HEK293T (cell line): ENCODE measurements at regions not wholly inside any gene's neighbourhood (a gene's known extent, or its start where the extent isn't known, plus 50 kb on each side); places are given as distances from the start of the nearest gene placed in this dataset.

ENCODE experiments used
- ARNT ChIP-seq: fragments of 450-650 bp; IDR thresholded peaks from 2 replicates; pipeline ENCODE4 v1.6.1; 2017; ENCODE audit warnings: mild to moderate bottlenecking
- BHLHE40 ChIP-seq: fragments of 450-650 bp; IDR thresholded peaks from 2 replicates; pipeline ENCODE4 v1.6.1; 2016; ENCODE audit warnings: mild to moderate bottlenecking, moderate library complexity, borderline replicate concordance
- CTBP1 ChIP-seq: fragments of 450-650 bp; IDR thresholded peaks from 2 replicates; pipeline ENCODE4 v1.6.1; 2016; ENCODE audit warnings: borderline replicate concordance
- FOXA1 ChIP-seq: fragments of 450-650 bp; IDR thresholded peaks from 2 replicates; pipeline ENCODE4 v1.6.1; 2016; ENCODE audit warnings: mild to moderate bottlenecking
- HDGF ChIP-seq: fragments of 450-650 bp; IDR thresholded peaks from 2 replicates; pipeline ENCODE4 v1.6.1; 2017; ENCODE audit warnings: antibody characterized with exemption, borderline replicate concordance
- L3MBTL2 ChIP-seq: fragments of 450-650 bp; conservative IDR thresholded peaks from 2 replicates; pipeline ENCODE4 v1.6.1; 2016; ENCODE audit warnings: mild to moderate bottlenecking
- NFRKB ChIP-seq: fragments of 450-650 bp; IDR thresholded peaks from 2 replicates; pipeline ENCODE4 v1.6.1; 2016; ENCODE audit warnings: mild to moderate bottlenecking, moderate library complexity
- SP1 ChIP-seq: fragments of 450-650 bp; IDR thresholded peaks from 2 replicates; pipeline ENCODE4 v1.6.1; 2017
- SUZ12 ChIP-seq: fragments of 450-650 bp; IDR thresholded peaks from 2 replicates; pipeline ENCODE4 v1.6.1; 2016; ENCODE audit warnings: mild to moderate bottlenecking
- ZNF384 ChIP-seq: fragments of 450-650 bp; IDR thresholded peaks from 2 replicates; pipeline ENCODE4 v1.6.1; 2016

GRCh38 chr3:182484682-182485081, 308.6 kb upstream of the ATP11B start:
- no peak for TF ChIP-seq FOXA1
- no peak for TF ChIP-seq HDGF
- no peak for TF ChIP-seq ZNF384
- no peak for TF ChIP-seq SP1
- no peak for TF ChIP-seq SUZ12
- TF ChIP-seq BHLHE40, result no peak
- no peak for TF ChIP-seq CTBP1
- no peak for TF ChIP-seq L3MBTL2
- no peak for TF ChIP-seq NFRKB
- no peak for TF ChIP-seq ARNT
